ENCODE measurements at regions not wholly inside any gene's neighbourhood (a gene's known extent, or its start where the extent isn't known, plus 50 kb on each side); places are given as distances from the start of the nearest gene placed in this dataset.
A peak's percentile ranks its signal among the peaks of the same experiment; 100 is the strongest.

DNA sequence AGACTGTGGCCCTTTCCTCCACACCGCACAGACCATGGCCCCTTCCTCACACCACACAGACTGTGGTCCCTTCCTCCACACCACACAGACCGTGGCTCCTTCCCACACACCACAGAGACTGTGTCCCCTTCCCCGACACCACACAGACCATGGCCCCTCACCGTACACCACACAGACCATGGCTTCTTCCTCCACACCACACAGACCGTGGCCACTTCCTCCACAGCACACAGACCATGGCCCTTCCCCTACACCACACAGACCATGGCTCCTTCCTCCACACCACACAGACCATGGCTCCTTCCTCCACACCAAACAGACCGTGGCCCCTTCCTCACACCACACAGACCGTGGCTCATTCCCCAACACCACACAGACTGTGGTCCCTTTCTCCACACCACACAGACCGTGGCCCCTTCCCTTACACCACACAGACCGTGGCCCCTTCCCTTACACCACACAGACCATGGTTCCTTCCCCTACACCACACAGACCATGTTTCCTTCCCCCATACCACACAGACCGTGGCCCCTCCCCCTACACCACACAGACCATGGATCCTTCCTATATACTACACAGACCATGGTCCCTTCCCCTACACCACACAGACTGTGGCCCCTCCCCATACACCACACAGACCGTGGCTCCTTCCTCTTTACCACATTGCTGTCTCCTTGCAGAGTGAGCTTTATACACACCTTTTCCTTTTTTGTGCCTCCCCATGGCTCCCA, 297.5 kb upstream of the FOXF1 start:
- H3K27me3 ChIP-seq (replicated peaks in 1 of 2; ENCODE audit: control insufficient read depth in 2 of 2, insufficient read depth in 2 of 2, low read length in 1 of 2): no peaks in the 10 kb centered on the region
- H3K4me1 ChIP-seq (ENCODE audit: control insufficient read depth, insufficient read depth, low read length): no peaks in the 10 kb centered on the region
- DNase-seq (ENCODE audit: low read depth, low spot score) (no peak), FAIRE-seq (no peak), ATAC-seq (no peak)
- H3K4me3 ChIP-seq: no peak overlapping the region
- H3K4me2 ChIP-seq (ENCODE audit: control insufficient read depth, insufficient read depth): no peak overlapping the region
- no peaks in the 10 kb centered on the region for H4K20me1 ChIP-seq (ENCODE audit: control insufficient read depth, insufficient read depth)
- POLR2A ChIA-PET: no interaction called here
- RAD21 ChIA-PET (ENCODE audit: unreplicated experiment): interaction anchor here (1.2 kb wide), 1 partner anchor 11 kb away, joined by 3 read pairs; no protein-coding TSS in a partner anchor
- BruUV-seq (replicated peaks): no TSS peak
- CTCF ChIA-PET: no interaction called here
- H2AFZ ChIP-seq (ENCODE audit: control insufficient read depth, low read depth, low read length): no peak overlapping the region
- intact Hi-C loops (cut with micrococcal nuclease; ENCODE audit: unreplicated experiment): no loop called here
- no peak overlapping the region for H3K27ac ChIP-seq (ENCODE audit: control insufficient read depth, insufficient read depth)
- in situ Hi-C loops (cut with MboI): no loop called here
- no peaks in the 10 kb centered on the region for H3K79me2 ChIP-seq (ENCODE audit: control insufficient read depth, insufficient read depth, low read length)
- no peak overlapping the region for H3K9ac ChIP-seq (ENCODE audit: control insufficient read depth, insufficient read depth, low read length)
- 2% methylated on average over 10 of the region's 11 CpGs for WGBS (ENCODE audit: insufficient coverage, insufficient replicate concordance, low lambda C conversion rate, missing lambda C conversion rate)
- peaks cover 3% of the 10 kb centered on the region; the same call in 1 of the 3 replicates for H3K9me3 ChIP-seq (replicated peaks; ENCODE audit: control insufficient read depth, insufficient read depth, low read length)
- TF ChIP-seq ZNF217 (IDR thresholded peaks at IDR 0.05): no peak
- no peak for TF ChIP-seq CBX3 (IDR thresholded peaks at IDR 0.05; ENCODE audit: borderline replicate concordance, low read depth)
- no peak for TF ChIP-seq E2F8 (IDR thresholded peaks at IDR 0.05; ENCODE audit: low read depth, partially characterized antibody)
- TF ChIP-seq NR2C2 (IDR thresholded peaks at IDR 0.05; ENCODE audit: borderline replicate concordance, control insufficient read depth, insufficient read length, low read depth): peak; percentile 17
- SMC1A ChIA-PET (ENCODE audit: uncharacterized antibody, unreplicated experiment): no interaction called here
- H3K36me3 ChIP-seq (ENCODE audit: control insufficient read depth in 2 of 2, insufficient read depth in 2 of 2, low read length in 1 of 2): no peaks in the 10 kb centered on the region

Measured in GM12878 (cell line).